ENCODE measurements at regions not wholly inside any gene's neighbourhood (a gene's known extent, or its start where the extent isn't known, plus 50 kb on each side); places are given as distances from the start of the nearest gene placed in this dataset.

GRCh38 chr1:4482526-4482925 is 171.9 kb upstream of the AJAP1 start:
- no peak overlapping the region for H2BK120ac ChIP-seq (ENCODE audit: insufficient read depth, low read length, poor library complexity)
- no peaks in the 10 kb centered on the region for H3K4me1 ChIP-seq (ENCODE audit: control insufficient read depth in 1 of 2, insufficient read depth in 2 of 2, low read length in 2 of 2)
- DNase-seq: no peak
- no peak overlapping the region for H3K27ac ChIP-seq (ENCODE audit: low read depth, low read length)
- no peak overlapping the region for H4K8ac ChIP-seq (ENCODE audit: low read depth, low read length)
- H2BK5ac ChIP-seq (ENCODE audit: low read depth, low read length, poor library complexity): no peak overlapping the region
- no peak overlapping the region for H3K9ac ChIP-seq (ENCODE audit: low read length)
- H3K79me2 ChIP-seq (ENCODE audit: control insufficient read depth, insufficient read depth, low read length, poor library complexity): no peaks in the 10 kb centered on the region
- no peak overlapping the region for H3K23ac ChIP-seq (ENCODE audit: low read length)
- no peak overlapping the region for H2BK12ac ChIP-seq (ENCODE audit: low read length)
- no peak overlapping the region for H2AFZ ChIP-seq (ENCODE audit: insufficient read depth, low read length, poor library complexity)
- no peak overlapping the region for H4K91ac ChIP-seq (ENCODE audit: low read depth, low read length)
- peaks cover 12% of the 10 kb centered on the region for H3K9me3 ChIP-seq (ENCODE audit: insufficient read depth, low read depth, low read length)
- H3K18ac ChIP-seq (ENCODE audit: low read length): no peak overlapping the region
- H3K27me3 ChIP-seq (ENCODE audit: insufficient read depth, low read length): no peaks in the 10 kb centered on the region
- no peak overlapping the region for H3K4ac ChIP-seq (ENCODE audit: low read depth, low read length)
- no peak overlapping the region for H3K14ac ChIP-seq (ENCODE audit: low read length)
- H2AK5ac ChIP-seq (ENCODE audit: low read length): no peak overlapping the region
- no CpG with 5 or more reads among the region's 21 CpGs for WGBS (ENCODE audit: extremely low coverage, insufficient coverage, insufficient read length)
- no peaks in the 10 kb centered on the region for H3K36me3 ChIP-seq (ENCODE audit: control insufficient read depth in 1 of 2, insufficient read depth in 2 of 2, low read length in 2 of 2)
- no peaks in the 10 kb centered on the region for H3K79me1 ChIP-seq (ENCODE audit: low read length)
- H3K4me2 ChIP-seq (ENCODE audit: low read length): no peak overlapping the region
- H4K12ac ChIP-seq (ENCODE audit: low read depth, low read length): no peak overlapping the region
- H3K4me3 ChIP-seq (ENCODE audit: low read depth, low read length): peak overlapping the region; percentile 36

GRCh38 chr1:4483021-4483625 is 171.3 kb upstream of the AJAP1 start:
- Histone ChIP-seq H3K4me3 (ENCODE audit: low read depth, low read length) (no peak overlapping the region), H2AK5ac (ENCODE audit: low read length) (no peak overlapping the region), H3K36me3 (ENCODE audit: control insufficient read depth in 1 of 2, insufficient read depth in 2 of 2, low read length in 2 of 2) (no peaks in the 10 kb centered on the region), H3K4me1 (ENCODE audit: control insufficient read depth in 1 of 2, insufficient read depth in 2 of 2, low read length in 2 of 2) (no peaks in the 10 kb centered on the region), H2BK5ac (ENCODE audit: low read depth, low read length, poor library complexity) (no peak overlapping the region), H3K79me1 (ENCODE audit: low read length) (no peaks in the 10 kb centered on the region), H3K79me2 (ENCODE audit: control insufficient read depth, insufficient read depth, low read length, poor library complexity) (no peaks in the 10 kb centered on the region), H2AFZ (ENCODE audit: insufficient read depth, low read length, poor library complexity) (no peak overlapping the region), H3K4ac (ENCODE audit: low read depth, low read length) (no peak overlapping the region), H3K18ac (ENCODE audit: low read length) (no peak overlapping the region), H2BK120ac (ENCODE audit: insufficient read depth, low read length, poor library complexity) (no peak overlapping the region), H4K91ac (ENCODE audit: low read depth, low read length) (no peak overlapping the region), H3K9ac (ENCODE audit: low read length) (no peak overlapping the region), H3K4me2 (ENCODE audit: low read length) (no peak overlapping the region), H3K27ac (ENCODE audit: low read depth, low read length) (no peak overlapping the region), H4K12ac (ENCODE audit: low read depth, low read length) (no peak overlapping the region), H4K8ac (ENCODE audit: low read depth, low read length) (no peak overlapping the region), H3K27me3 (ENCODE audit: insufficient read depth, low read length) (no peaks in the 10 kb centered on the region), H3K9me3 (ENCODE audit: insufficient read depth, low read depth, low read length) (peaks cover 11% of the 10 kb centered on the region), H3K14ac (ENCODE audit: low read length) (no peak overlapping the region), H3K23ac (ENCODE audit: low read length) (no peak overlapping the region), H2BK12ac (ENCODE audit: low read length) (no peak overlapping the region)
- DNase-seq: no peak
- no CpG with 5 or more reads among the region's 8 CpGs for WGBS (ENCODE audit: extremely low coverage, insufficient coverage, insufficient read length)

DNA sequence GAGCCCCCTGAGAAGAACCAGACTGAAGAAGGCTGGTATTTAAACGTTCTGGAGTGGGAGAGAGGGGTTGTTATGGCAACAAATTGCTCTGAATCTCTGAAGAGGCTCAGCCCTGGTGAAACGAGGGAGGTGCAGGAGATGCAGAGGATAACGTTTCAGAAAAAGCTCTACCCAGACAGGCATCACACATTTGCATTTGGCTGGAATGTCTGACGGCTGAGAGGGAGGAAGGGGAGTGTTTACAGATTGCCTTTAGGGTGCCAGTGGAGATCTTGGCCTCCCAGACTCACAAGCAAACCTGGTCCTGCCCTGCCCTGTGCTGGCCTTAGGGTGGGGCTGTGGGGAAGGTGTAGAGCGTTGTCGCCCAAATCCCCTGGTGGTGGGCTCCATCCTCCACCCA is 169.0 kb upstream of the AJAP1 start:
- Histone ChIP-seq H3K4ac (ENCODE audit: low read depth, low read length) (no peak overlapping the region), H3K9me3 (ENCODE audit: insufficient read depth, low read depth, low read length) (peaks cover 12% of the 10 kb centered on the region), H2BK5ac (ENCODE audit: low read depth, low read length, poor library complexity) (no peak overlapping the region), H3K9ac (ENCODE audit: low read length) (no peak overlapping the region), H3K79me1 (ENCODE audit: low read length) (no peaks in the 10 kb centered on the region), H3K36me3 (ENCODE audit: control insufficient read depth in 1 of 2, insufficient read depth in 2 of 2, low read length in 2 of 2) (no peaks in the 10 kb centered on the region), H3K4me2 (ENCODE audit: low read length) (no peak overlapping the region), H2BK120ac (ENCODE audit: insufficient read depth, low read length, poor library complexity) (no peak overlapping the region), H3K14ac (ENCODE audit: low read length) (no peak overlapping the region), H4K12ac (ENCODE audit: low read depth, low read length) (no peak overlapping the region), H3K27me3 (ENCODE audit: insufficient read depth, low read length) (no peaks in the 10 kb centered on the region), H2AK5ac (ENCODE audit: low read length) (no peak overlapping the region), H3K79me2 (ENCODE audit: control insufficient read depth, insufficient read depth, low read length, poor library complexity) (no peaks in the 10 kb centered on the region), H3K4me3 (ENCODE audit: low read depth, low read length) (no peak overlapping the region), H2AFZ (ENCODE audit: insufficient read depth, low read length, poor library complexity) (no peak overlapping the region), H2BK12ac (ENCODE audit: low read length) (no peak overlapping the region), H3K4me1 (ENCODE audit: control insufficient read depth in 1 of 2, insufficient read depth in 2 of 2, low read length in 2 of 2) (no peaks in the 10 kb centered on the region), H3K23ac (ENCODE audit: low read length) (no peak overlapping the region), H3K27ac (ENCODE audit: low read depth, low read length) (no peak overlapping the region), H3K18ac (ENCODE audit: low read length) (no peak overlapping the region), H4K8ac (ENCODE audit: low read depth, low read length) (no peak overlapping the region), H4K91ac (ENCODE audit: low read depth, low read length) (no peak overlapping the region)
- WGBS (ENCODE audit: extremely low coverage, insufficient coverage, insufficient read length): no CpG with 5 or more reads among the region's 6 CpGs
- no peak for DNase-seq

GRCh38 chr1:4485878-4486277 is 168.5 kb upstream of the AJAP1 start:
- H3K4me3 ChIP-seq (ENCODE audit: low read depth, low read length): no peak overlapping the region
- H3K27ac ChIP-seq (ENCODE audit: low read depth, low read length): no peak overlapping the region
- no peak overlapping the region for H4K8ac ChIP-seq (ENCODE audit: low read depth, low read length)
- H2AK5ac ChIP-seq (ENCODE audit: low read length): no peak overlapping the region
- H4K91ac ChIP-seq (ENCODE audit: low read depth, low read length): no peak overlapping the region
- no peak overlapping the region for H2BK5ac ChIP-seq (ENCODE audit: low read depth, low read length, poor library complexity)
- H4K12ac ChIP-seq (ENCODE audit: low read depth, low read length): no peak overlapping the region
- H3K79me1 ChIP-seq (ENCODE audit: low read length): no peaks in the 10 kb centered on the region
- no peak overlapping the region for H2BK120ac ChIP-seq (ENCODE audit: insufficient read depth, low read length, poor library complexity)
- no peak overlapping the region for H2AFZ ChIP-seq (ENCODE audit: insufficient read depth, low read length, poor library complexity)
- DNase-seq: no peak
- no CpG with 5 or more reads among the region's 5 CpGs for WGBS (ENCODE audit: extremely low coverage, insufficient coverage, insufficient read length)
- peaks cover 11% of the 10 kb centered on the region for H3K9me3 ChIP-seq (ENCODE audit: insufficient read depth, low read depth, low read length)
- no peak overlapping the region for H3K18ac ChIP-seq (ENCODE audit: low read length)
- no peaks in the 10 kb centered on the region for H3K36me3 ChIP-seq (ENCODE audit: control insufficient read depth in 1 of 2, insufficient read depth in 2 of 2, low read length in 2 of 2)
- no peaks in the 10 kb centered on the region for H3K27me3 ChIP-seq (ENCODE audit: insufficient read depth, low read length)
- no peak overlapping the region for H3K23ac ChIP-seq (ENCODE audit: low read length)
- H3K4ac ChIP-seq (ENCODE audit: low read depth, low read length): no peak overlapping the region
- no peak overlapping the region for H3K4me2 ChIP-seq (ENCODE audit: low read length)
- no peaks in the 10 kb centered on the region for H3K79me2 ChIP-seq (ENCODE audit: control insufficient read depth, insufficient read depth, low read length, poor library complexity)
- H3K4me1 ChIP-seq (ENCODE audit: control insufficient read depth in 1 of 2, insufficient read depth in 2 of 2, low read length in 2 of 2): no peaks in the 10 kb centered on the region
- no peak overlapping the region for H3K9ac ChIP-seq (ENCODE audit: low read length)
- H2BK12ac ChIP-seq (ENCODE audit: low read length): no peak overlapping the region
- no peak overlapping the region for H3K14ac ChIP-seq (ENCODE audit: low read length)

Measured in trophoblast cell (in vitro differentiated cells and primary cell).